Liver (tissue), 8 donors: ENCODE measurements at regions not wholly inside any gene's neighbourhood (a gene's known extent, or its start where the extent isn't known, plus 50 kb on each side); places are given as distances from the start of the nearest gene placed in this dataset.

Experiments
- DNase-seq: peaks from one replicate; pipeline ENCODE4 v3.0.0-alpha.2; 2017; ENCODE audit warnings: low spot score
- H3K27ac ChIP-seq, 2 donors: one replicate each; pipeline ENCODE4 v1.7.0; 2013; ENCODE audit warnings: inconsistent platforms in 2 of 2, low read length in 2 of 2, control low read depth in 1 of 2, low read depth in 1 of 2, mild to moderate bottlenecking in 1 of 2
- H3K27me3 ChIP-seq, 4 donors: one replicate each; pipeline versions ENCODE4 v1.6.1 to v1.7.0; 2013; ENCODE audit warnings: low read length in 3 of 4, inconsistent platforms in 1 of 4, mild to moderate bottlenecking in 1 of 4, moderate library complexity in 1 of 4; ENCODE audit not compliant: control insufficient read depth in 4 of 4, insufficient read depth in 4 of 4
- H3K36me3 ChIP-seq, 4 donors: one replicate each; pipeline versions ENCODE4 v1.6.1 to v1.7.0; 2013; ENCODE audit warnings: low read length in 3 of 4, mild to moderate bottlenecking in 3 of 4, low read depth in 1 of 4, moderate library complexity in 1 of 4; ENCODE audit not compliant: control insufficient read depth in 4 of 4, insufficient read depth in 3 of 4
- H3K4me1 ChIP-seq, 4 donors: one replicate each; pipeline versions ENCODE4 v1.6.1 to v1.7.0; 2013; ENCODE audit warnings: low read length in 3 of 4, mild to moderate bottlenecking in 3 of 4, moderate library complexity in 1 of 4; ENCODE audit not compliant: control insufficient read depth in 4 of 4, insufficient read depth in 4 of 4
- H3K4me3 ChIP-seq, 3 donors: one replicate each; pipeline versions ENCODE4 v1.6.1 to v1.7.0; 2013; ENCODE audit warnings: low read length in 3 of 3, control low read depth in 1 of 3, low read depth in 1 of 3, mild to moderate bottlenecking in 1 of 3
- H3K9ac ChIP-seq, 2 donors: one replicate each; pipeline ENCODE4 v1.7.0; 2013; ENCODE audit warnings: low read length in 2 of 2, mild to moderate bottlenecking in 2 of 2, moderate library complexity in 2 of 2, control low read depth in 1 of 2, low read depth in 1 of 2
- H3K9me3 ChIP-seq, 4 donors: one replicate each; pipeline versions ENCODE4 v1.6.1 to v1.7.0; 2013; ENCODE audit warnings: low read length in 3 of 4; ENCODE audit not compliant: control insufficient read depth in 4 of 4
- ATF3 ChIP-seq: IDR thresholded peaks from 2 replicates; pipeline ENCODE4 v1.6.1; 2016; ENCODE audit warnings: antibody characterized with exemption
- CTCF ChIP-seq: fragments of 150-350 bp; IDR thresholded peaks from 2 replicates; pipeline ENCODE4 v1.5.1; 2017; ENCODE audit warnings: improper control_type of control experiment, low read depth, low read length; ENCODE audit not compliant: missing input control
- EGR1 ChIP-seq, 2 donors: IDR thresholded peaks; 2 replicates each; pipeline ENCODE4 v1.6.1; 2016 to 2018; ENCODE audit warnings: antibody characterized with exemption in 2 of 2, low read depth in 2 of 2
- FOXA1 ChIP-seq: IDR thresholded peaks from 2 replicates; pipeline ENCODE4 v1.6.1; 2016; ENCODE audit warnings: antibody characterized with exemption
- FOXA2 ChIP-seq: IDR thresholded peaks from 2 replicates; pipeline ENCODE4 v1.6.1; 2016; ENCODE audit warnings: antibody characterized with exemption
- GABPA ChIP-seq, 2 donors: IDR thresholded peaks in 1 of 2; conservative IDR thresholded peaks in 1 of 2; 2 replicates each; pipeline ENCODE4 v1.6.1; 2016; ENCODE audit warnings: antibody characterized with exemption in 2 of 2, mild to moderate bottlenecking in 1 of 2, moderate library complexity in 1 of 2
- HNF4A ChIP-seq, 2 donors: conservative IDR thresholded peaks; 2 replicates each; pipeline ENCODE4 v1.6.1; 2016; ENCODE audit warnings: antibody characterized with exemption in 2 of 2, mild to moderate bottlenecking in 2 of 2
- HNF4G ChIP-seq: IDR thresholded peaks from 2 replicates; pipeline ENCODE4 v1.6.1; 2016; ENCODE audit warnings: antibody characterized with exemption
- JUND ChIP-seq, 2 donors: IDR thresholded peaks; 2 replicates each; pipeline ENCODE4 v1.6.1; 2016; ENCODE audit warnings: antibody characterized with exemption in 2 of 2
- MAX ChIP-seq: IDR thresholded peaks from 2 replicates; pipeline ENCODE4 v1.6.1; 2016; ENCODE audit warnings: antibody characterized with exemption
- NR2F2 ChIP-seq: IDR thresholded peaks from 2 replicates; pipeline ENCODE4 v1.6.1; 2016; ENCODE audit warnings: antibody characterized with exemption
- RAD21 ChIP-seq, 2 donors: IDR thresholded peaks; 2 replicates each; pipeline ENCODE4 v1.6.1; 2016; ENCODE audit warnings: antibody characterized with exemption in 2 of 2, mild to moderate bottlenecking in 2 of 2
- RXRA ChIP-seq, 2 donors: IDR thresholded peaks; 2 replicates each; pipeline ENCODE4 v1.6.1; 2017 to 2018; ENCODE audit warnings: antibody characterized with exemption in 2 of 2, mild to moderate bottlenecking in 1 of 2
- SP1 ChIP-seq: IDR thresholded peaks from 2 replicates; pipeline ENCODE4 v1.6.1; 2018; ENCODE audit warnings: antibody characterized with exemption, mild to moderate bottlenecking
- TAF1 ChIP-seq: conservative IDR thresholded peaks from 2 replicates; pipeline ENCODE4 v1.6.1; 2016; ENCODE audit warnings: antibody characterized with exemption, mild to moderate bottlenecking
- YY1 ChIP-seq: IDR thresholded peaks from 2 replicates; pipeline ENCODE4 v1.6.1; 2016; ENCODE audit warnings: antibody characterized with exemption, mild to moderate bottlenecking
- ZBTB33 ChIP-seq: IDR thresholded peaks from 2 replicates; pipeline ENCODE4 v1.6.1; 2016; ENCODE audit warnings: antibody characterized with exemption
- WGBS: extraction: QIAGEN DNeasy Blood & Tissue Kit; methylation state at CpG from one replicate; pipeline ENCODE4 v1.1.7; 2013; 5-methylcytosine and 5-hydroxymethylcytosine counted together
- TF ChIP-seq, protein P1 (sequence below): IDR thresholded peaks from 2 replicates; pipeline ENCODE4 v1.6.1; 2016; ENCODE audit warnings: antibody characterized with exemption, mild to moderate bottlenecking
- donor health status: healthy.
- donor health status: healthy.
- donor health status: healthy.
- donor health status: healthy.
- donor health status: healthy.

- Histone ChIP-seq H3K4me3 (no peak overlapping the region), H3K27ac (no peak overlapping the region), H3K4me1 (no peaks in the 10 kb centered on the region), H3K36me3 (peaks cover 0 to 4% (median 0%) of the 10 kb centered on the region in 4 donors), H3K9ac (no peak overlapping the region), H3K27me3 (no peaks in the 10 kb centered on the region), H3K9me3 (no peaks in the 10 kb centered on the region)
- TF ChIP-seq EGR1 (IDR thresholded peaks at IDR 0.05; ENCODE audit: low read depth in 2 of 2) (no peak), HNF4G (no peak), MAX (no peak), HNF4A (conservative IDR thresholded peaks at IDR 0.05) (no peak), FOXA1 (no peak), FOXA2 (no peak), YY1 (no peak), RXRA (IDR thresholded peaks at IDR 0.05) (no peak), SP1 (no peak), JUND (IDR thresholded peaks at IDR 0.05) (no peak), TAF1 (no peak), CTCF (no peak), ZBTB33 (no peak), RAD21 (IDR thresholded peaks at IDR 0.05) (no peak), ATF3 (no peak), NR2F2 (no peak), GABPA (IDR thresholded peaks at IDR 0.05 in 1 of 2, conservative IDR thresholded peaks at IDR 0.05 in 1 of 2) (no peak)
- TF ChIP-seq, protein P1, sequence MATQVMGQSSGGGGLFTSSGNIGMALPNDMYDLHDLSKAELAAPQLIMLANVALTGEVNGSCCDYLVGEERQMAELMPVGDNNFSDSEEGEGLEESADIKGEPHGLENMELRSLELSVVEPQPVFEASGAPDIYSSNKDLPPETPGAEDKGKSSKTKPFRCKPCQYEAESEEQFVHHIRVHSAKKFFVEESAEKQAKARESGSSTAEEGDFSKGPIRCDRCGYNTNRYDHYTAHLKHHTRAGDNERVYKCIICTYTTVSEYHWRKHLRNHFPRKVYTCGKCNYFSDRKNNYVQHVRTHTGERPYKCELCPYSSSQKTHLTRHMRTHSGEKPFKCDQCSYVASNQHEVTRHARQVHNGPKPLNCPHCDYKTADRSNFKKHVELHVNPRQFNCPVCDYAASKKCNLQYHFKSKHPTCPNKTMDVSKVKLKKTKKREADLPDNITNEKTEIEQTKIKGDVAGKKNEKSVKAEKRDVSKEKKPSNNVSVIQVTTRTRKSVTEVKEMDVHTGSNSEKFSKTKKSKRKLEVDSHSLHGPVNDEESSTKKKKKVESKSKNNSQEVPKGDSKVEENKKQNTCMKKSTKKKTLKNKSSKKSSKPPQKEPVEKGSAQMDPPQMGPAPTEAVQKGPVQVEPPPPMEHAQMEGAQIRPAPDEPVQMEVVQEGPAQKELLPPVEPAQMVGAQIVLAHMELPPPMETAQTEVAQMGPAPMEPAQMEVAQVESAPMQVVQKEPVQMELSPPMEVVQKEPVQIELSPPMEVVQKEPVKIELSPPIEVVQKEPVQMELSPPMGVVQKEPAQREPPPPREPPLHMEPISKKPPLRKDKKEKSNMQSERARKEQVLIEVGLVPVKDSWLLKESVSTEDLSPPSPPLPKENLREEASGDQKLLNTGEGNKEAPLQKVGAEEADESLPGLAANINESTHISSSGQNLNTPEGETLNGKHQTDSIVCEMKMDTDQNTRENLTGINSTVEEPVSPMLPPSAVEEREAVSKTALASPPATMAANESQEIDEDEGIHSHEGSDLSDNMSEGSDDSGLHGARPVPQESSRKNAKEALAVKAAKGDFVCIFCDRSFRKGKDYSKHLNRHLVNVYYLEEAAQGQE: no peak
- WGBS: 84% methylated on average over 2 of the region's 2 CpGs
- DNase-seq: no peak
Observed at GRCh38 chr4:104971462-104971861, 175.2 kb upstream of the TET2 start.
